ENCODE measurements at regions not wholly inside any gene's neighbourhood (a gene's known extent, or its start where the extent isn't known, plus 50 kb on each side); places are given as distances from the start of the nearest gene placed in this dataset.

DNA sequence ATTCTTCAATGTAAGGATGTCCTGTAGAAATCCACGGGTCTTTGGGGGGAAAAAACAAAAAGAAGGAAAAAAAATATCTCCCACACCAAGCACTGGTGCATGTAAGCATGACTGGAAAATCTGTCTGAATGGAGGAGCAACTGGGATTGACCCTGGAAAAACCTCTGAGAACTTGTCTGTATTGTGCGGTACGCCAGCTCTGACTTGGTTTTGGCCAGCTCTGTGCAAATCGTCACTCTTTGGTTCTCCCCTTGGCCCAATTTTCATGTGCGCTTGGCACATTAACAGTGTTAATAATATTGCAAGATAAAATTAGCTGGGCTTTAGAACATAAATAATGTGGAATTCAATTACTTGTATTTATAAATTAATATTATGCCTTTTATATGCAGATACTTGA is 231.2 kb upstream of the HAND2 start:
- TF ChIP-seq, protein P1, sequence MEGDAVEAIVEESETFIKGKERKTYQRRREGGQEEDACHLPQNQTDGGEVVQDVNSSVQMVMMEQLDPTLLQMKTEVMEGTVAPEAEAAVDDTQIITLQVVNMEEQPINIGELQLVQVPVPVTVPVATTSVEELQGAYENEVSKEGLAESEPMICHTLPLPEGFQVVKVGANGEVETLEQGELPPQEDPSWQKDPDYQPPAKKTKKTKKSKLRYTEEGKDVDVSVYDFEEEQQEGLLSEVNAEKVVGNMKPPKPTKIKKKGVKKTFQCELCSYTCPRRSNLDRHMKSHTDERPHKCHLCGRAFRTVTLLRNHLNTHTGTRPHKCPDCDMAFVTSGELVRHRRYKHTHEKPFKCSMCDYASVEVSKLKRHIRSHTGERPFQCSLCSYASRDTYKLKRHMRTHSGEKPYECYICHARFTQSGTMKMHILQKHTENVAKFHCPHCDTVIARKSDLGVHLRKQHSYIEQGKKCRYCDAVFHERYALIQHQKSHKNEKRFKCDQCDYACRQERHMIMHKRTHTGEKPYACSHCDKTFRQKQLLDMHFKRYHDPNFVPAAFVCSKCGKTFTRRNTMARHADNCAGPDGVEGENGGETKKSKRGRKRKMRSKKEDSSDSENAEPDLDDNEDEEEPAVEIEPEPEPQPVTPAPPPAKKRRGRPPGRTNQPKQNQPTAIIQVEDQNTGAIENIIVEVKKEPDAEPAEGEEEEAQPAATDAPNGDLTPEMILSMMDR (IDR thresholded peaks at IDR 0.05), result no peak
- no peak for TF ChIP-seq POLR2A (IDR thresholded peaks at IDR 0.05)
